HG03520 (cell line): ENCODE measurements at regions not wholly inside any gene's neighbourhood (a gene's known extent, or its start where the extent isn't known, plus 50 kb on each side); places are given as distances from the start of the nearest gene placed in this dataset.

Experiments used
- ATAC-seq: cut with Tn5 transposase; IDR thresholded peaks from one replicate; pipeline ENCODE4 v1.9.1; 2021; ENCODE audit warnings: mild to moderate bottlenecking, moderate library complexity; ENCODE audit not compliant: unreplicated experiment

DNA sequence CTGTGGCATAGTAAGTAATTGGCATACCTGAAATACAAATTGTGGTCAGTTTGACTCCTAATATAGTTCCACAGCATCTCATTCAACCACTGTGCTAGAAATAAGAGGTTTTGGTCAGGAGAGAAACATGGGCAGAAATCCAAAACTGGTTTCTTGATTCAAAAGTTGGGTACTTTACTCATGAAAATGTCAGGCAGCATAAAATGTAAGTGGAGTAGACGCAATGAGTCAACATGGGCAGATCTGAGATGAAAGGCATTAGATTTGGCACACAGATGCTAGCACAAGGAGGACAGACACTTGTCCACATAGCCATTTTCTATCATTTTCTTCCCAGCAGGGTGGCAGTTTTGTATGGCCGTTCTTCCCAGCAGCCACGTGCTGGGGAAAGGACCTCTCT lies 255.8 kb upstream of the CDIN1 start:
- no peak for ATAC-seq

DNA sequence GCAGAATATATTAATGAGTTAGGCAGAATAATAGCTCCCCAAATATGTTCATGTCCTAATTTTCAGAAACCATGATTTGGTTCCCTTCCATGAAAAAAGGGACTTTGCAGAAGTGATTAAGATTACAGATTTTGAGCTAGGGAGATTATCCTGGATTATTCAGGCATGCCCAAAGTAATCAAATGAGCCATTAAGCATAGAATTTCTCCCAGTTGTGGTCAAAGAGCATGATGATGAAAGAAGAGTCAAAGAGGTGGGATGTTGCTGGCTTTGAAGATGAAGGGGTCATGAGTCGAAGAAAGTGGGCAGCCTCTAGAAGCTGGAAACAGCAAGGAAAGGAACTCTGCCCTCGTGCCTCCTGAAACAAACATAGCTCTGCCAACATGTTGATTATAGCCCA lies 254.2 kb upstream of the CDIN1 start:
- no peak for ATAC-seq

DNA sequence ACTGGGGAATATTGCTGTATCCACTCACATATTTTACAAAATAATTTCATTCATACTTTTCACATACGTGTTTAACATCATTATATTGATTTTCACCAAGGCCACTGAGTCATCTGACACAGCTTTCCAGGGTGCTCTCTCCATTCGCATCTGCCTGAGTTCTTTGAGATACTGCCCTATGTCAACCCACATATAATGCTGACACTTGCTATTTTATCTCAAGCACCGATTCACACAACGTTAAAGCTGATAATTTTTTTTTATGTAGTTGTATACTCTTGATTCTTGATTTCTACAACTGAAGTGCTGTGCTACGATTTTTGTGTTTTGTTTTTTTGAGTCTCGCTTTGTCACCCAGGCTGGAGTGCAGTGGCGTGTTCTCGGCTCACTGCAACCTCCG lies 249.8 kb upstream of the CDIN1 start:
- ATAC-seq, result no peak

DNA sequence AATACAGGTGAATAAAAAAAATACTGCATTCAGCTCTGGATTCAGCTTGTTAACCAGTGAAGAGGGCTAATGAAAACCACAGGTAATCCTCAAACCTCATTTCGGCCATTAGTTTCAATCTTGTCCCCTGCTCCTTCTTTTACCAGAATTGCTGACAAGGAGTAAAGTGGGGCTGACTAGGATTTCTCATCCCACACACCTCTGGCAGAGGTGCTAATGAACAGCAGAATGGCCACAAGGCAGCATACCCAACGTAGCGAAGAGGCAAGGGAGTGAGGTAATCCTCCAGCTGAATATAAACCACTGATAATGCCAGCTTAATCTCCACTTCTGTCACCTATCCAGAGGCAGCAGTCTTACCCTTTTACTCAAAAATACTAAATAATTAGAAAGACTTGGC lies 248.8 kb upstream of the CDIN1 start:
- no peak for ATAC-seq

DNA sequence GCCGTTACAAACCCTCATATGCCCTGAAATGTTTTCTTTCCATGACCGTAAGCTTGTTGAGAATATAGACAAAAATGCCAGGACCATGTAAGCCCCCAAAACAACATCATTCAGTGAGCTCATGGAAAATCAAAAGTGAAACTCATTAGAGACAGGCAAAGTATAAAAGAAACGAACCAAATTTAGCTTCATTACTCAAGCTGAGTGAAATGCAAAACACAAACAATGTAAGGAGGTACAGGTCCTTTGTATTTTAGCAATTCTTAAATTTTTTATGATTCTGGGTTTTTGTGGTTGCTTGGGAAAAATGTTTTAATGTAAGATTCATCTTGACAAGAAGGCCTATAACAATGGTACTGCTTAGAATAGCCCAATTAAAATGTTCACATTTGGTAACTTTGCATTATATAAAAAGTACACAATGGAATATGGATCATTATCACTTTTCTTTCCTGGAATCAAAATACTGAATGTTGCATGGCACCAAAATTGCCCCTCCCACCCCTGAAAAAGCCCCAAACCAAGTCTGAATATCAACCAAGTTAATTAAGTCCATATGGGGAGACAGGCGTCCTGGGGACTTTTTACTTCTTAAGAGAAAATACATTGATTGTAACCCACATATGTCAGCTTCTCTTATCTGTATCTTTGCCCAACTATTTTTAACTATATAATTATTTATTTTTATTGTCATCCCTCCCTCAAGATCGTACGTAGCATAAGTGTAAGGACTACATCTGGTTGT lies 247.7 kb upstream of the CDIN1 start:
- ATAC-seq, result no peak

DNA sequence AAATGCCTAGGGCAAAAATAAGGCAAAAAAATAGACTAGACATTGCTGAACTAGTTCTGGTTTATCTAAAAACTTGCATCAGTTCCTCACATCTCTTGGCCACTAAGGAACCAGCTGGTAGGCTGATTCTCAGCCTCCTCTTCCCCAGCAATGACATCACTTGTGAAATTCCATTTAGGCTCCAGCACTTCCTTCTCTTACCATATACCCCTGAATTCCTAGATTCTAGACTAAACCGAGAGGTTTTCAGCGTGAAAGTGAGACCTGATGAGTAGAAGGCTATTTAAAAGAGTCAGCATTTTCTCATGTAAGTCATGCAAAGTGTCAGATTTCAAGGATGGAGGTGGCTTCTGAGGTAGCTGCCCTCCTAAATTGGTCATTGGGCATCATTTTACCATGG lies 247.1 kb upstream of the CDIN1 start:
- ATAC-seq, result no peak

DNA sequence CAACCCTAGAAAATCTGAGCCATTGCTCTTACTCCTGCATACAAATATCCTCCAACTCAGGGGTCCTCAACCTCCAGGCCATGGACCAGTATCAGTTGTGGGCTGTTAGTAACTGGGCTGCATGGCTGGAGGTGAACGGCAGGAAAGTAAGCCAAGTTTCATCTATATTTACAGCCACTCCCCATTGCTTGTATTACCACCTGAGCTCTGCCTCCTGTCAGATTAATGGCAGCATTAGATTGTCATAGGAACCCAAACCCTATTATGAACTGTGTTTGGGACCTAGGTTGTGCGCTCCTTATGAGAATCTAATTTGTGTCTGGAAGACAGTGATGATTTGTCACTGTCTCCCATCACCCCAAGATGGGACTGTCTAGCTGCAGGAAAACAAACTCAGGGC lies 246.5 kb upstream of the CDIN1 start:
- no peak for ATAC-seq

DNA sequence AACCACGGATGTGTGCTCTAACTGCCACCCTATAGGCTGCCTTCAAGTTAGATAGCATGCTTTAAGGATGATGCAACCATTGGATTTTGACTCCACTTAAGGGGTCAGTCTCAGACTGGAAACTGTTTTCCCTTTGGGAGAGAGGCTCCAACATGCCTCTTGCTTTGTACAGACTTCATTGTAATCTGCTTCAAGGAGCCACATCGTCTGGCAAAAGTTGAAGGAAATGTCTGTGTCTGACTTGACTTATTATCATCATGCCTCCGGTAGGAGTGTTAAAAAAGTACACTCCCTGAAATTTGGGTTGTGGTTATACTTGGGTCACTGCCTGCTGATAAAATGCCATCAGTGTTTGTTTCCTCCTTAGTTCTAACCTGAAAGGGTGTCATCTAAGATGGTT lies 245.4 kb upstream of the CDIN1 start:
- ATAC-seq, result no peak

DNA sequence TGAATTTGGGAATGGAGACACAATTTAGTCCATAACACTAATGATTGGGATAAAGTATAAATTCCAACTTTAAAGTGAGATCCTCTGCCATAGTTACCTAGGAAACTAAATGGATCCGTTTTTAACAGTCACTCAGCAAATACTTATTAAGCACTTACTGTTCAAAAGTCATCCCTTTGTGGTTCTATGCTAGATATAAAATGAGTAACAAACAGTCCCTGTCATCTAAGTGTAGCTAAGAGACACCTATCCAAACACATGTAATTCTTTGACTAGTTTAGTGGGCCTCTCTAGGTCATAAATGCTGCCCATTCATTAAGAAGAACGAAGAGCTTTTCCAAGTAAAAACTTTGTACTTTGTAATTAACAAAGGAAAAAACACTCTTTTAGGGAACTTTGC lies 244.2 kb upstream of the CDIN1 start:
- ATAC-seq, result no peak

DNA sequence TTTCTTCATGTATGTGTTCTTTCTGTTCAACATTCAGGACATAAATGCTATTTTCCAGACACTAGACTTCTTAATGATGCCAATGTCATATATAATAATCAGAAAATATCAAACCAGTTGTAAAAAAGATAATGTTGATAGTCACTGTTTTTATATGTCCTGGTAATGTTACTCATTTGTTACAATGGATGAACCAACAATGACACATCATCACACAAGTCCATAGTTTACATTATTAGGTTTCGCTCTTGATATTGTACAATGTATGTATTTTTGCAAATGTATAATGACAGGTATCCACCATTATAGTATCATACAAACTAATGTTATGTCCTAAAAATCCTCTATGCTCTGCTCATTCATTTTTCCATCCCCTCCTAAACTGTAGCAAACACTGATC lies 243.8 kb upstream of the CDIN1 start:
- no peak for ATAC-seq

DNA sequence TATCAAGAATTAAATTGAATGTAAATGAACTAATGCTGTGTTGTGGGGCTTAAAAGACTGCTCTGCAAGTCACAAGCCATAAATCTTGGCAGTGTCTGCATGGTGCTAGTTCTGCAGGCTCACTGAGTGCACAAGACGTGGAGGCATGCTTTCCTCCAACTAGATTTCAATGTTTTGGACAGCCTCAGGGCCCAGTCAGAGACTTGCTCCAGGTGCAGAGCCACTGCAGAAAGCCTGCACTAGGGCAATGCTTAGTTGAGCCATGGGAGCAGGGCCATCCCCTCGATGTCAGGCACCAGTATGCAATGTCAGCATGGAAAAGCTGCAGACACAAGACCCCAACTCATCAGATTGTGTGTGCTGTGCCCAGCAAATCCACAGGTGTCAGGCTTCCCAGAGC lies 234.5 kb upstream of the CDIN1 start:
- no peak for ATAC-seq

DNA sequence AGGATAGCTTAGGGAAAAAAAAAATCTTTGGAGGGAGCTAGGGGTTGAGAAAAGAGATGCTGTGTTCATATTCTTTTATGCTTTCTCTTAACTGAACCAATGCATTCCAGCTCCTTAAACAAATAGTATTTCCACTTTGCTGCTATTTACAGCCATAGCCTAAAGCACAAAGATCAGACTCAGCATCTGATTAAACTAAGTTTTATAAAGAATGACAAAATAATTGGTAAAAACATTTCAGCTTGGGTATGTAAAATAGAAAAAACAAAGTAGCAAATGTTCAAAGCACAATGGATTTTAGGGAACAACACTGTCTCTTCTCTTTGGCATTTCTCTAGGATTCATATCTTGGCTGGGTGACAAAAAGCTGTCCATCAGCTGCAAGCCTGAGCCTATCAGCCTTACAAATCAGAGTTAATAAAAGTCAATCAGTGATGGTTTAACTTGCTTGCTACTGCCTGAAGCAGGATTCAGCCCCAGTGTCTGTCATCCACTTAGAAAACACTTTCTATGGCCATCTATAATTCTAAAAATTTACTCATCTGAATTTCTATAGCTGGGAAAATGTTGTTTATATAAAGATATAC lies 232.1 kb upstream of the CDIN1 start:
- ATAC-seq, result no peak

DNA sequence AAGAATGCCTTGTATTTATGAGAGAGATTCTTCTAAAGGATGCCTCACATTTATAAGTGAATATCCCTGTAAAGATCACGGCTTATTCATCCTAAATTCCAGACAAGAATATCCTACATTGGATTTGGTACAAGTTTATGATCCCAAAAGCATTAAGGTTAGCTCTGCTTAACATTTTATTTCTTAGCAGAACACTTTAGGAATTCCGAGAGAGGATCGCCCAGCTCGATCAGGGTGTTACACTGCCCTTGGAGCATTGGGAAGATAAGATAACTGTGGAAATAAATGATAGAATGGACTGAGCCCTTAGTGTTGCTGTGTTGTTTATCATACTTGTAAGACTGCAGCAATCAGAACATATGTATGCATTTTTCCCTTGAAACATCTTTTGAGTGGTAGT lies 223.0 kb upstream of the CDIN1 start:
- ATAC-seq, result no peak

DNA sequence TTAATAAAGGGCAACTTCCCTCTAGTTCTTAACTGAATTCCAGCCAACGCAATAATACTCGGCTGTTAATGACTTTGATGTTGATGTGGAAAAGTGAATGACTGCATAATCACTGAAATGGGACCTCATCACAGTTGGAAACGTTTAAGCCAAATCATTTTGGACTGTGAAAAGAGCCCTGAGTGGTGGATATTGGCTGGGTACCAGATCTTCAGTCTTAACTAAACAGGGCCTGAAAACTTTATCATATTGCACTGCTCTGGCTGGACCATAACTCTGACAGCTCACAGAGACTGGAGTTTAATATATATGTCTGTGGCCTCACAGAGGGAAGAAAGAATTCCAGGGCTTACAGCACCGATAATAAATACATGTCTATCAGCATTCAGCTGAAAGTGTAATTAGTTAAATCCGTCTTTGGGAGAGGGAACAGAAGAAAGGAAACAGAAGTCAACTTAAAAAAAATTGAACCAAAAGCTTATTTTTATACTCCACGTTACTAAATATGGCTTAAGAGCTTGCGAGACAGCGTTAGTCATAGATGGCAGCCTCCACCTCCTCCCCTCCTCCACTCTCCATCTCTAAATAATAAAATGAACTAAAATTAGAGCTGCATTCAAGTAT lies 222.3 kb upstream of the CDIN1 start:
- ATAC-seq, result no peak

DNA sequence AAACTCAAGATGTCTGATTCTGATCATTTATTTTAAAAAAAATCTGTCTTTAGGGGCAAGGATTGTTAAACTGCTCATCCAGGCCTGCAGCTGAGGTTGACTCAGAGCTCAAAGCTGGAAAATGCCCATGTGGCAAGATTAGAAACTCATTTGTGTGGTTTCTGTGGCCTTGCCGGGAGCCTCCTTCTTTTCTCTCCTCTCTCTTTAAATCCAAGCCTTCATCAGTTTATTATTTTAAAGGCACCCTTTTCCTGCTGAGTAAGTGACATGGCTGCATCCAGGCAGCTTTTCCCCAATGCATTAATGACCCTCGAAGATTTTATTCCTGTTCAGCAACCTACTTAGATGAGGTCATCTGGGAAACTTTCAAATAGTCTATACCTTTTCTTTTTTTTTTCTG lies 221.3 kb upstream of the CDIN1 start:
- no peak for ATAC-seq

DNA sequence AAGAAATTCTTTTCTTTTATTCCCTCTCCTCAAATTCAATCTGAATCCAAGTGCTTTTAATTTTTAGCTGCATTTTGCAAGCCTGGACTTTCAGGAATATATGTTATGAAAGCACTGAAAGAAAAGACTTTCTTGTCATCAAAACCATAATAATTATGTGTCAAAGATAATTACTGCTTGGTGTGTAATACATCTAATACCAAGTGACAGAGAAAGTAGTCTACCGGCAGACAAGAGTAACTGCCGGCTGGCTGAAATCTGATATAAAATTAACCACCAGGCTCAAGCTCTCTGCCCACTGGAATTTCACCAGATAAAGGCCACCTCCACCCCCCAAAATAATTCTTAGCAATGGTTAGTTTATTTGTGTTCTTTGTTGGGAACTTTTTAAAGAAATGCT lies 220.9 kb upstream of the CDIN1 start:
- ATAC-seq, result no peak

DNA sequence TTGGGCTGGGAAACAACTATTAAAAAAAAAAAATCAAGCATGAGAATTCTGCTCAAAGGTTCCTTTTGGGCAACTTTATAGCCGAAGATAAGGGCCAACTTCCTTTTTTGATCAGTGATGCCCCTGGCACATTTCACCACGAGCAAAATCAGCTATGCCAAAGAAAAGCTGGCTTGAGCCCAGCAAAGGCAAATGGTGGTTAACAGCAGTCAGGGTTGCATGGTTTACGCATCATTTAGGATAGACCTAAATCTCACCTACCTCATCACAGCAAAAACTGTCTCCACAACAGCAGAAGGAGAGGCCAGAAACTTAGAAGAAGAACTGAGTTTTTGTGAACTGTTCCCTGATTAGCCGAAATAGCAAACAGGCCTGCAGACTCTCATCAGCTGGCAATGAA lies 220.1 kb upstream of the CDIN1 start:
- no peak for ATAC-seq

DNA sequence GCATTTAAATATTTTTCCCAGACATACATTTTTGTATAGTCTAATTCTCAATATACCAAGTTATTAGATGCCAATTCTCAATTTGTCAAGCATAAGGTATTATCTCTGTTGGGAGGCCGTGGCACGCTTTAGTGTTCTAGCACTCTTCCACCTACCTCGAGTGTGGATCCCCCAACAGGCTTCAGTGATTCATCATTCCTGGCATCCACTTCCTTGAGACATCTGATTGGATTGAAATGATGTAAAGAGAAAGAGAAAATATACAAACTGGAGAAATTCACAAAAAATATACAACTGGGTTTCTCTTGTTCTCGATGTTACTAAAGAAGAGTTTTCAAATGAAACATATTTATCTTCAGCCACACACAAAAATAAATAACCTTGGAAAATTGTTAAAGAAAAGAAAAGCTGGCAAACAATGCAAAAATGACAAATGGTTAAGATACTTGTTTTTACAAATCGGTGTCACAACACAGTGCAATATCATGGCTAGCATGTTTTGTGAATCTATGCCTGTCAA lies 218.0 kb upstream of the CDIN1 start:
- no peak for ATAC-seq

DNA sequence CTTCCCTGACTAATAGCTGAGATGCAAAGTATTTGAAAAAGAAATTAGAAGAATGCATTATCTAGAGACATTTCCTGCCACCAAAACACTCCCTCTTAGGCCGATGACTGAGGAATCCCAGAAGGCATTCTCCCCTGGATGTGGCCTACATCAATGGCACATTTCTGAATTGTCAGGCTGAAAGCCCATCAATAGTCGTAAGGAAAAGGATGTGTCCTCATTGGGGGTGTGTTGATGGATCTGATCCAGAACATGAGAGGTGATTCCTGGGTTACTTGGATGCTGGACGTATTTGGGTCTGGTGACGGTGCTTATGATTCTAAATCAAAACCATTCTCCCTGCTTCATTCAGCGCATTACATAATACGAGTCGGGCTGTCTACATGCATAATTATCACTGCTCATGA lies 216.9 kb upstream of the CDIN1 start:
- no peak for ATAC-seq

DNA sequence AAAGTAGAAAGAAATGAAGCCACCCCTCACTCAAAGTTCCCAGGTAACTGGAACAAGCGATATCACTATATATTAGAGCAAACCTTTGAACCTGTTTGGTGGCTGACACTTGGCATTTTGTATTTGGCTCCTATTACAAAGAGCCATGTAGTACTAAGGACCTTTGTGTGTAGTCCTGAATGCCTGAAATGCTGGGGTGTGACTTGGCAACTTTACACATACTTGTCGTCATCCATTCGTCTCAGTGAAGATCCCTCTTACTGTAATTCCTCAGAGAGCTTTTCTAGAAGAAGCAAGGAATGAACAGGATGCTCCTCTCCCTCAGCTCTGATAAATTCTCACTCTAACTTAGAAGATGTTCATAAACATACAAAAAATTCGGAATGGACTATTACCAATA lies 216.1 kb upstream of the CDIN1 start:
- ATAC-seq, result no peak

DNA sequence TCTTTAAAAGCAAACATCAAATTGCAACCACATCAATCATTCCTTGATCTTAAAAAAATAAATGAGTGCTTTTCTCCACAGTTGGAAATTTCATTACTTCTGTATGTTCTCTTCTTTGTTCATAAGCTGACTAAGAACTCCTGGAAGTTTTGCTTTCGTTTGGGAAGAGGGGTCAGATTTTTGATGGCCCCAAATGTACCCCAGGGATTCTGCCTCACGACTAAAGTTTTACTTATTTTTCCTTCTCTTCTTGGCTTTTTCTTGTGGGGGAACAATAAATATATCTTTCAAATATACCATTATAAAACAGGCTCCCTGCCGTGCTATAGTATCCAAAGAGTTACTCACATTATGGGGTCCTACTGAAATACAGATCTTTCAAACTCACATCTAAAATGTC lies 215.0 kb upstream of the CDIN1 start:
- ATAC-seq, result no peak

DNA sequence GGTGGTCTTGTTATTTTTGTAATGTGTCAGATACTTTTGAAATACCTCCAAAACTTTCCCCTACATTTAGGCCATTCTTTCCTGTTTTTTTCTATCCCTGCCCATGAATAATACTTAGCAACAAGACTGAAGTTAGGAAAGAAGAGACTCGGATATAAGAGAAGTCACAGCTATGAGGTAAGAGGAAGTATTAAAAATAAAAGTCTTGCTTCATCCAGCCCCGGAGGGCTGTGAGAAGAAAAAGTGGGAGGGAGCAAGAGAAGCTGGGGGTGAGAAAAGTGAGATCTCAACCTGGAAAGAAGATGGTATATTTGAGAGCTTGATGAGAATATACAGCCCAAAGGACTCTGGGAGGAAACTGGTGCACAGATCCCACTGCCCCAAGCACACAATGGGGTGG lies 213.5 kb upstream of the CDIN1 start:
- ATAC-seq, result no peak
